GM19463 (cell line): ENCODE measurements at regions not wholly inside any gene's neighbourhood (a gene's known extent, or its start where the extent isn't known, plus 50 kb on each side); places are given as distances from the start of the nearest gene placed in this dataset.

Experiments
- ATAC-seq: cut with Tn5 transposase; IDR thresholded peaks from one replicate; pipeline ENCODE4 v1.9.1; 2021; ENCODE audit warnings: mild to moderate bottlenecking, moderate library complexity; ENCODE audit not compliant: unreplicated experiment

DNA sequence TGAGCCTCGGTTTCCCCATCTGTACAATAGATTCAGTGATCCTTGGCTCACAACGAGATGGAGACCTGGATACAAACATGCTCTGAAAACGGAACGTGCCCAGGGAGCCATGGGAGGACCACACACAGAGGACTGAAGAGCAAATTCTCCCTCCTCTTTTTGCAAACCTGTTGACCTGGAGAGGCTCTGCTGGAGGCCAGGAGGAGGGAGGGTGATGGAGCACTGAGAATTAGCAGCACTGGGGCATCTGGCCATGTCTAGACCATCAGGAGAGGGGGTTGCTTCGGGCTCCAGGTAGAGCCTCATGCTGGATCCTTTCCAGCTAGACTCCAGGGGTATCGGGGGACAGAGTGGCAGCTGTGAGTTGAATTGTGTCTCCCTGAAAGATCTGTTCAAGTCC is 97.4 kb upstream of the GPR26 start:
- no peak for ATAC-seq

GRCh38 chr10:123569436-123570035 is 96.6 kb upstream of the GPR26 start:
- ATAC-seq = no peak

- ATAC-seq = no peak
These were observed 95.9 kb upstream of the GPR26 start for GRCh38 chr10:123570051-123570897.

DNA sequence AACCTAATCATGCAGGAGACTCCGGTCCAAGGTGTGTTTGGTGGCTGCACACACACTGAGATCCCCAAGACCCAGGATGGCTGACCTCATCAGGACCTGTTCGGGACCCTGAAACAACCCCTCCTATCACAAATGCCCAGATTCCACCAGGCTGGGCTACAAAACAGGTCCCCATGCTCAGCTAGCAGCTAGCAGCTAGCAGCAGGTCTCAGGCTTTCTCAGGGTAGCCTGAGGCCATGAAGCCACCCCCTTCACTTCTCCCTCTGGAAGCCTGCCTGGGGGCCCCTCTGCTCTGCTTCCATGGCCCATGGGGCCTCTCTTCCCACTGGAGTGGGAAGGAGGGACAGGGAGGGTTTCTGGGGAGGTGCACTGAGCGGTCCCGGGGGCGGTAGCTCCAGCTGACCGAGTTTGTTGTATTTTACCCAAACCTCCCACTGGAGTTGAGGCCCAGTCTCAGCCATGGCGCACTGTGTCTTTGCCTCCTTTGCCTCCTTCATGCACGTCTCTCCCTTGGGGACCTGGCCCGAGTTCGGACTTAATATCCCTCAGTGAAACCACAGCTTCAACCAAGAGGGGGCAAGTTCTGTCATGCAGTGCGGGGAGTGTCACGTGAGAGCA is 95.1 kb upstream of the GPR26 start:
- no peak for ATAC-seq

DNA sequence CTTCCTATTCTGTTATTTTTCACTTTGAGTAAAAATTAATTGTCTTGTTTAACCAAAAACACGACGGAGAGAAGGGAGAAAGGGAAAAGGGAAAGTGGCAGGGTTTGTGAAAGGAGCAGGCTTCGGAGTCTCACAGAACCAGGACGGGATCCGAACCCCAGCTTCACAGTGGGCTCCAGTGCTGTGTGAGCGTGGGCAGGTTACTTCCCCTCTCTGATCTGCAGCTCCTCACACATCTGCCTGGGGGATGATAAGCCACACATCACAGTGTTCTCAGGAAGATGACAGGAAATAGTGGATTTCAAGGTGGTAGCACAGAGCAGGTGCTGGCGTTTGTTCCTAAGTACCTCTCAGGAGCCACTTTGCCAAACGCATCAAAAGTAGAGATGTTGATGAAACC is 94.2 kb upstream of the GPR26 start:
- ATAC-seq = no peak

GRCh38 chr10:123573236-123574108 is 92.7 kb upstream of the GPR26 start:
- no peak for ATAC-seq

- ATAC-seq = no peak
These were observed 92.0 kb upstream of the GPR26 start for GRCh38 chr10:123574109-123574698.

- no peak for ATAC-seq
These were observed 91.0 kb upstream of the GPR26 start for GRCh38 chr10:123575105-123575504.

- no peak for ATAC-seq
These were observed 89.4 kb upstream of the GPR26 start for GRCh38 chr10:123576706-123577105.

DNA sequence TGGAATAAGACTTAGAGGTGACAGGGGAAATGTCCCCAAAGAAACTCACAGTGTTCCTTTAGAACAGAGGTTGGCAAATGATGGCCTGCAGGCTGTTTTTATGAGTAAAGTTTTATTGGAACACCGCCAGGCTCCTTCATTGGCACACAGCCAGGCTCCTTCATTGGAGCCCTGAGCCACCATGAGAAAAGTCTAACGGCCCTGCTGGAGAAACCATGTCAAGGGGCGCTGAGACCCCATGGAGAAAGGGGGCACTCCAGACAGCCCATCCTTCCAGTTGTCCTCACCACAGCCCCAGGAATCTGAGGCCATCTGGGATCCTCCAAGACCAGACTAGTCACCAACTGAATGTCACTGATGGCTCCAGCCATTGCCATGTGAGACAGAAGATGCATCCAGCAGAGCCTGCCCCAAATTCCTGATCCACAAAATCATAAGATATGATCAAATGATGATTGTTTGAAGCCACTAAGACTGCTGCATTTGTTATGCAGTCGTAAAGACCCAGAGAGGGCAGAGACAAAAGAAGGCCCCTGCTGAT is 88.2 kb upstream of the GPR26 start:
- ATAC-seq = no peak

GRCh38 chr10:123578721-123579120 is 87.4 kb upstream of the GPR26 start:
- ATAC-seq = no peak

GRCh38 chr10:123579675-123580074 is 86.5 kb upstream of the GPR26 start:
- no peak for ATAC-seq

GRCh38 chr10:123580426-123580825 is 85.7 kb upstream of the GPR26 start:
- ATAC-seq = no peak

DNA sequence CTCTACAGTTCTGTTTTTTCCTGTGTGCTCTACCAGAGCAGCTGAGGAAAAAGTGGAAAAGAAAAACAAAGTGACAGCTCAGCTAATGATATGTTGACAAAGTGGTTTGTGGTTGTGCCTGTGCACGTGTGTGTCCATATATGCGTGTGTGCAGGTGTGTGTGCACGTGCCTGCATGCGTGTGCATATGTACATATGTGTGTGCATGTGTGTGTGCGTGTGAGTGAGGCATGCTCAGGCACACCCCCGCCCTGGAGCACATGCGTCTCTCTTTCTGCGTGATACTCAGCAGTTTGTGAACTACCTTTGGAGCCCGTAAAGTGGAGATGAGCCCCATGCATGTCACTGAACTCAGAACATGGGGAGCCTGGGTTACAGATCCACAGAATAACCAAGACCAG is 84.5 kb upstream of the GPR26 start:
- no peak for ATAC-seq

DNA sequence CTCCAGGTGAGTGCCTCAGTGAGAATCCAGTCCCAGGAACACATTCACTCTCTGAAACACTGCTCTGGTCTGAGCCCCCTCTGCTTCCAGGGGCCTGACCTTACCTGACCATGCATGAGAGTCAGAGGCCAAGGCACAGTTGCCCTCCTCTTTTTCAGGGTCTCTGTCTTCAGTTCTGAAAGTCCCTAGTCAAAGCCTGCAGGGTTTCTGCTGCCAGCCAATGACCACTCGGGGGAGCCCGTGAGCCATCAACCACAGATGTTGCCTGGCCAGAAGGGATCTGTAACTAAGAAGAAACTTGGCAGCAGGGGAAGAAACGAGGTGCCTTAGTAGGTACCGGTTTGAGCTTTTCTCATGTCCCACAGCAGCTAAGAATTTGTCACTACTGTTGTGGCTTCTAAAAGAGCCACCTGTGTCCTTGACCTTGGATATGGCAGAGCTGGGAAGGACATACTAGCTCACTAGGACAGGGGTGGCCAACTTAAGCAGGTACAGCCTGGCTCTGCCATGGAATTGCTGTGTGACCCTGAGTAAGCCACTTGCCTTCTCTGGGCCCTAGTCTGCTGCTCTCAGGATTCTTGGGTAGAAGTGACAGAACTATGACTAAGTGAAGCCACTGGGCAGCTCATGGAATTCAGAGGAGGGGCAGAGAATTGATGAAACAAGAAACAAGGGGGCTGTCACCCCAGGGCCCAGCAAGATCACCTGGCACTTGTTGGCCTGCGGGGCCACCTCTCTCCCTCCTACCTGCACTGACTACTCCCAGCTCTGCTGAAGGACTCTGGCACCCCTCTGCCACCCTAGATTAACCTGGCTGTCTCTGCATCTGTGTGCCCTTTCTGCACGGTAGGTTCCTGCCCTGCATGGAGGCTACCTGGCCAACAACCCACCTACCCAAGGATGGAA is 83.8 kb upstream of the GPR26 start:
- ATAC-seq = no peak

GRCh38 chr10:123583639-123584418 is 82.3 kb upstream of the GPR26 start:
- ATAC-seq = no peak

- ATAC-seq = no peak
These were observed 81.8 kb upstream of the GPR26 start for GRCh38 chr10:123584419-123584775.

- no peak for ATAC-seq
These were observed 80.4 kb upstream of the GPR26 start for GRCh38 chr10:123585477-123586445.
